Suppressor macrophage (primary cell): ENCODE measurements at regions not wholly inside any gene's neighbourhood (a gene's known extent, or its start where the extent isn't known, plus 50 kb on each side); places are given as distances from the start of the nearest gene placed in this dataset.
A peak's percentile ranks its signal among the peaks of the same experiment; 100 is the strongest.
"Not testable (repeated sequence)": the region's sequence is repeated elsewhere in the genome, so short reads cannot be mapped to it uniquely, and the experiment has no call there.

Experiments
- DNase-seq, 4 experiments: peaks; one replicate each; pipeline ENCODE4 v3.0.0-alpha.2; 2020 to 2022

- DNase-seq, result no peak
Observed at GRCh38 chr4:132094017-132094416, 1055.1 kb upstream of the PCDH10 start.

DNA sequence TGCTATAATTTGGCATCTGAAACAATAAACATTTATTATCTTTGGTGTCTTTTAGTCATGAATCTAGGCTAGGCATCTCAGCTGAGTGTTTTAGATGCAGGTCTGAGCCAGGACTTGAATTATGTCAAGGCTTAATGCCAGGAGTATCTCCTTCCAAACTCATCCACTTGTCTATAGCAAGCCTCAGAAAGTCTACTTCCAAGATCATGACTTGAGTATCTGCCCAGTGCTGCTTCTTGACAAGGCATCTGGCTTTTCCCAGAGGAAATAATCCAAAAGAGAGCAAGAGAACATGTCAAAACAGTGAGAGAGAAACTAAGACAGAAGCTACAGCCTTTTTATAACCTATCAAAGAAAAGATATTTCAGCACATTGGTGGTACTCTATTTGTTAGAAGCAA, 1052.1 kb upstream of the PCDH10 start:
- DNase-seq, result no peak

DNA sequence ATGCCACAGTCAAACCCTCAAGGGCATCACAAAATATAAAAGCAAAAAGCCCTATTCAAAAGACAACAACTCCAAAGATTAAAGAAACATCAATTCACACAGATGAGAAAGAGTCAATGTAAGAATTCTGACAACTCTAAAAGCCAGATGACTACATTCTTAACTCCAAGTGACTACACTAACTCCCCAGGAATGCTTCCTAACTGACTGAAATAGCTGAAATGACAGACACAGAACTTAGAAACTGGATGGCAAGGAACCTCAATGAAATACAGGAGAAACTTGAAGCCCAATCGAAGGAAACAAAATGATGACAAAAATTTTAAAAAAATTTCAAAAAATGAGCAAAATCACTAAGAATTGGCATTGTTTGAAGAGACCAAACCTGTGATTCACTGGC, 1047.6 kb upstream of the PCDH10 start:
- DNase-seq, result no peak

- no peak for DNase-seq
Observed at GRCh38 chr4:132108784-132109183, 1040.3 kb upstream of the PCDH10 start.

- no peak for DNase-seq
Observed at GRCh38 chr4:132114885-132115284, 1034.2 kb upstream of the PCDH10 start.

- not testable (repeated sequence) for DNase-seq
Observed at GRCh38 chr4:132122741-132123140, 1026.4 kb upstream of the PCDH10 start.

- DNase-seq, result peak in 3 of 4 experiments; percentile 2 to 22 (median 12)
Observed at GRCh38 chr4:132123870-132124623, 1025.0 kb upstream of the PCDH10 start.

DNA sequence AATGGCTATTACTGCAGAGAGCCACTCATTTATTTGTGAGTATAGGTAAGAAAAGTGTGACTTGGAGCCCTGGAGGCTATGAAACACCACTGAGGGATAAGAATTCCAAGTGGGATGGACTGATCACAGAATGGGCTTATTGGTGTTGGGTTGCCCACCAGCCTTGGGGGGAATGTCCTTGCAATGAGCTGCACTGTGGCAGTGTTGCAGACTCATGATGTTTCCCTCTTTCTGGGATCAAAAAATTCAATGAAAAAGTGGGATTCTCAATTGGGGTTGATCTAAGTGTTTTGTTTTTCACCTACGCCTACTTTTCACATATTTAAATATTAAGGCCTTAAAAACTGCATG, 1024.5 kb upstream of the PCDH10 start:
- no peak for DNase-seq

GRCh38 chr4:132125131-132125530, 1024.0 kb upstream of the PCDH10 start:
- no peak for DNase-seq

GRCh38 chr4:132132433-132132832, 1016.7 kb upstream of the PCDH10 start:
- no peak for DNase-seq

GRCh38 chr4:132169660-132170059, 979.4 kb upstream of the PCDH10 start:
- DNase-seq, result no peak

GRCh38 chr4:132180020-132180427, 969.1 kb upstream of the PCDH10 start:
- DNase-seq, result no peak

GRCh38 chr4:132195176-132195575, 953.9 kb upstream of the PCDH10 start:
- DNase-seq, result no peak

DNA sequence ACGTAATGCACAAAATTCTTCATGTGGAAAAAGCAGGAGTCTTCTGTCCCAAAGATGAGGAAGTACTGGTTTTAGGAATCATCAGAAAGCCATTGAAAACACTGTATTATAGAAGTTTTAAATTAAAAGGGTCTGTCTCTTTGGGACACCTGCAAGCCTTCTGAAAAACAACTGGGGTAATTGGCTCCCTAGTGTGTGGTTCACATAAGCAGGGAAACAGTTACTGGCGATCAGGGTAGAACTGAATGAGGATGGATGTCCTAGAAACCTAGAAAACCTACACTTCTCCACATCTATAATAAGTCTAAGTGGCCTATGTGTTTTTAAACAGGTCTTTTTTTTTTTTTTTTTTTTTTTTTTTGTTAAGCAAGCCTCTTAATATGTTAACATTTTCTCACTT, 945.5 kb upstream of the PCDH10 start:
- DNase-seq, result no peak

GRCh38 chr4:132214519-132214918, 934.6 kb upstream of the PCDH10 start:
- DNase-seq, result no peak

DNA sequence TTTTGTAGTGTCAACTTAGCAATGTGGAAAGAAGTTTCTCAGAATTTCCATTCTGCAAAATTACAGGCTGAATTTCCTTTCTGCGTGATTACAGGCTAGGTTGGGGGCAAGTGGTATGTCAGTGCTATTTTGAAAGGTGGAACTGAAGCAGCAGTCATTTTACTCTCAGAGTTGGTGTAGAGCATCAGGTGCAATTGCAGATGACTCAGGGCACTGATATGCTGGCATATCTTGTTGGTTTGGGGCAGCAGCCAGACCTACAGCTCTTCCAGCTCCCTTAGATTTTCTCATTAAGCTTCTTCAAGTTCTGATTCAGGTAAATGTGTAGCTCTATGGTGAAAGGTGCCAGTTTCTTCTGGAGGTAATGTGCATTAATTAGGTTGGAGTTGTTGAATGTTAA, 930.7 kb upstream of the PCDH10 start:
- no peak for DNase-seq

GRCh38 chr4:132227151-132227856, 921.8 kb upstream of the PCDH10 start:
- no peak for DNase-seq

DNA sequence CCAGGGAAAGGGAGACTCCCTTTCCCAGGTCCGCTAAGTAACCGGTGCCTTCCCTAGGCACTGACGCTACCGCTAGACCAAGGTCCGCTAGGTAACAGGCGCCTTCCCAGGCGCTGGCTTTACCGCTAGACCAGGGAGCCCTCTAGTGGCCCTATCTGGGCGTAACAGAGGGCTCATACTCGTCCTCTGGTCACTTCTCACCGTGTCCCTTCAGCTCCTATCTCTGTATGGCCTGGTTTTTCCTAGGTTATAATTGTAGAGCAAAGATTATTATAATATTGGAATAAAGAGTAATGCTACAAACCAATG, 921.3 kb upstream of the PCDH10 start:
- peak in 2 of 4 experiments; percentile 7 to 32 for DNase-seq

DNA sequence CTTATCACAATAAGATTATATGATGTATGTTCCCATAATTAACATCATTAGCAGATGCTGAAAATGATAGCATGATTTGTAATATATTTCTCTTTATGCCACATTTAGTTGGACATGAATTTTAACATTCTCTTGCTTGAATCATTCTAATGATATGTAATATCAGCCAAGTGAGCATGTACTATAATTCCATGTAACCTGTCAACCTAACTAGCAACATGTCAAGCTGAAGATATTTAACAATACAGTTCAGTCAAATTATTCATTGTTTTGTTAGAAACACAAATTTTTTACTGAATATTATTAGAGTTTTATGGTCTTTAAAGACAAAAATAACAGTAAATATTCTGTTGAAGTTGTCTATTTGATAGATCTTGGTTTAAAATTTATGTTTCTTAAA, 920.4 kb upstream of the PCDH10 start:
- no peak for DNase-seq

DNA sequence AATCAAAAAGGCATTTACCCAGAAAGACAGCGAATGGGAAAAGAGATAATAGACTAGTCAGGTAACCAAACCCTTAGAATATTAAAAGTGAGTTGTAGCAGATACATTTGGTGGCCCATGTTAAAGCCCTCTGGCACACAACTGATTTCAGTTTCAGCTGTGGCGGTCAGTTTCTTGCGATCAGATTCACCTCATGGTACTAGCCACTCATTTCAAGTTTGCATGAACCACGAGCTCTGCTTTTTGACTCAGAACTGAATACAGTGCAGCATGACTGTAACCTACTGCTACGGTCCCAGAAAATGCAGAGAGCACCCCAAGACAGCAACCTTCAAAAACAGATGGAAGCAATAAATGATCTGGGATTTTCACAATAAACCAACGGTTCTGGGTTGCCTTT, 919.1 kb upstream of the PCDH10 start:
- DNase-seq, result no peak

GRCh38 chr4:132238697-132239096, 910.4 kb upstream of the PCDH10 start:
- no peak for DNase-seq

DNA sequence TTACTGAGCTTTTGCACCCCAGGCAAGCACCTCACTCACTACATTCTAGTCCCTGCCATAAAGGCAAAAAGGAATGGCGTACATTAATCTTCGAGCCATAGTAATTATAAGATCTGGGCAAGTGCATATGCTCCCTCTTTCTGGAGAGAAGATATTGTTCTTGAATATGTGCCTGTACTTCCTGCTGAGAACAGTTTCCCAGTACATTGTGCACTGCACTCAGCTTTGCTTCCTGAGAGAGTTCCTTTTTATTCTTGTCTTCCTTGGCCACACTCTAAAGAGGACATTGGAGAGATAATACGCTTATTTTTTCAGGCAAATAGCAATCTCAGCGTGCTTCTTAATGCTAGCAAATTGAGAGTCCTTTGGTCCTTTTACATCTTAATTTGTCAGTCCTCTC, 909.0 kb upstream of the PCDH10 start:
- DNase-seq, result no peak

DNA sequence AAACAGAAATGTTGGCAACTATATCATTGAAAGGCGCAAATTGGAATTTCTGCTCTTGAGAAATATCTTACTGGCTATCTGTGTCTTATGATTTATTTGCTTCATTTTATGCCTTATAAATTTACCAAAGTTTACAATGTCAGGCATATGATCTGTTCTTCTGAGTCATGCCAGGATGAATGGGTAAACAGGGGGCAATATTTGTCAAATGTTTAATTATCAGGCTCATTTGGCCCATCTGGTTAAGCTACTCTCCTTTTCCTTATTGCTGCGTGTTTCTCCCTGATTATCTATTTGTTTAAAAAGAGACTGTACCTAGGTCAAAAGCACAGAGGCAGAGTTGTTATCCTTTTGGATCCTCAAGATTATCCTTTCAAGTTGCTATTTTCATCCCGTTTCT, 903.8 kb upstream of the PCDH10 start:
- no peak for DNase-seq

- no peak for DNase-seq
Observed at GRCh38 chr4:132264176-132264575, 884.9 kb upstream of the PCDH10 start.

GRCh38 chr4:132266374-132266773, 882.7 kb upstream of the PCDH10 start:
- DNase-seq, result no peak
